H9 (cell line): ENCODE measurements at regions not wholly inside any gene's neighbourhood (a gene's known extent, or its start where the extent isn't known, plus 50 kb on each side); places are given as distances from the start of the nearest gene placed in this dataset.

Experiments used
- DNase-seq: peaks from one replicate; pipeline ENCODE4 v3.0.0-alpha.2; 2017
- H2AFZ ChIP-seq: one replicate; pipeline ENCODE4 v1.6.1; 2013; ENCODE audit warnings: mild to moderate bottlenecking, low read length, control low read depth, moderate library complexity
- H2AK5ac ChIP-seq: 2 replicates; pipeline ENCODE4 v1.6.1; 2013; ENCODE audit warnings: low read length, control low read depth, mixed read lengths; ENCODE audit not compliant: insufficient read length
- H2BK120ac ChIP-seq: one replicate; pipeline ENCODE4 v1.6.1; 2013; ENCODE audit warnings: low read depth, mild to moderate bottlenecking, low read length, control low read depth, inconsistent platforms; ENCODE audit not compliant: poor library complexity, severe bottlenecking
- H2BK12ac ChIP-seq: 2 replicates; pipeline ENCODE4 v1.6.1; 2013; ENCODE audit warnings: low read length, control low read depth, mixed read lengths, low read depth; ENCODE audit not compliant: insufficient read length
- H2BK15ac ChIP-seq: 2 replicates; pipeline ENCODE4 v1.6.1; 2013; ENCODE audit warnings: low read depth, low read length, control low read depth
- H2BK20ac ChIP-seq: one replicate; pipeline ENCODE4 v1.6.1; 2013; ENCODE audit warnings: low read depth, mild to moderate bottlenecking, low read length, control low read depth, inconsistent platforms; ENCODE audit not compliant: poor library complexity, severe bottlenecking
- H2BK5ac ChIP-seq: 2 replicates; pipeline ENCODE4 v1.6.1; 2013; ENCODE audit warnings: low read length, control low read depth, mixed read lengths; ENCODE audit not compliant: insufficient read length
- H3K14ac ChIP-seq: 2 replicates; pipeline ENCODE4 v1.6.1; 2013; ENCODE audit warnings: low read length, control low read depth; ENCODE audit not compliant: insufficient read depth
- H3K18ac ChIP-seq: 2 replicates; pipeline ENCODE4 v1.6.1; 2013; ENCODE audit warnings: low read depth, mild to moderate bottlenecking, mixed read lengths, low read length, control low read depth; ENCODE audit not compliant: insufficient read length
- H3K23ac ChIP-seq: 2 replicates; pipeline ENCODE4 v1.6.1; 2013; ENCODE audit warnings: low read length, control low read depth, mixed read lengths, low read depth; ENCODE audit not compliant: insufficient read length
- H3K23me2 ChIP-seq: 2 replicates; pipeline ENCODE4 v1.6.1; 2013; ENCODE audit warnings: low read depth, mild to moderate bottlenecking, mixed read lengths, low read length, control low read depth; ENCODE audit not compliant: insufficient read length, poor library complexity, severe bottlenecking
- H3K27ac ChIP-seq: 2 replicates; pipeline ENCODE4 v1.5.1; 2013; ENCODE audit warnings: low read length, control low read depth, mixed read lengths, low read depth; ENCODE audit not compliant: insufficient read length
- H3K27me3 ChIP-seq: 2 replicates; pipeline ENCODE4 v1.6.1; 2013; ENCODE audit warnings: low read length, control low read depth, inconsistent platforms; ENCODE audit not compliant: insufficient read depth
- H3K4ac ChIP-seq: 2 replicates; pipeline ENCODE4 v1.6.1; 2013; ENCODE audit warnings: low read depth, mild to moderate bottlenecking, control low read depth, inconsistent platforms, low read length, moderate library complexity
- H3K4me1 ChIP-seq: 2 replicates; pipeline ENCODE4 v1.6.1; 2013; ENCODE audit warnings: low read length, control low read depth, inconsistent platforms; ENCODE audit not compliant: insufficient read depth
- H3K4me2 ChIP-seq: 2 replicates; pipeline ENCODE4 v1.6.1; 2013; ENCODE audit warnings: low read length, control low read depth, mixed read lengths; ENCODE audit not compliant: insufficient read length, insufficient read depth
- H3K56ac ChIP-seq: 2 replicates; pipeline ENCODE4 v1.6.1; 2013; ENCODE audit warnings: low read depth, mild to moderate bottlenecking, mixed read lengths, low read length, control low read depth; ENCODE audit not compliant: insufficient read length
- H3K79me1 ChIP-seq: 2 replicates; pipeline ENCODE4 v1.6.1; 2013; ENCODE audit warnings: low read depth, mild to moderate bottlenecking, moderate library complexity, low read length, control low read depth, inconsistent platforms; ENCODE audit not compliant: insufficient read depth, poor library complexity, severe bottlenecking
- H3K79me2 ChIP-seq: 2 replicates; pipeline ENCODE4 v1.6.1; 2013; ENCODE audit warnings: low read length, control low read depth, inconsistent platforms; ENCODE audit not compliant: insufficient read depth
- H3K9ac ChIP-seq: 2 replicates; pipeline ENCODE4 v1.6.1; 2013; ENCODE audit warnings: low read length, control low read depth, mixed read lengths; ENCODE audit not compliant: insufficient read length; ENCODE audit errors: extremely low read depth
- H3K9me3 ChIP-seq: one replicate; pipeline ENCODE4 v1.6.1; 2013; ENCODE audit warnings: low read depth, low read length, inconsistent platforms; ENCODE audit not compliant: control insufficient read depth
- H3T11ph ChIP-seq: one replicate; pipeline ENCODE4 v1.6.1; 2013; ENCODE audit warnings: mild to moderate bottlenecking, low read length, control low read depth, inconsistent platforms
- H4K20me1 ChIP-seq: one replicate; pipeline ENCODE4 v1.6.1; 2013; ENCODE audit not compliant: control insufficient read depth, insufficient read length, insufficient read depth
- H4K5ac ChIP-seq: 2 replicates; pipeline ENCODE4 v1.6.1; 2013; ENCODE audit warnings: low read depth, mild to moderate bottlenecking, mixed read lengths, low read length, control low read depth; ENCODE audit not compliant: insufficient read length
- H4K8ac ChIP-seq: replicated peaks from 2 replicates; pipeline ENCODE4 v1.6.1; 2013; ENCODE audit warnings: low read length, control low read depth, mixed read lengths, low read depth; ENCODE audit not compliant: insufficient read length
- H4K91ac ChIP-seq: 2 replicates; pipeline ENCODE4 v1.6.1; 2013; ENCODE audit warnings: low read depth, mild to moderate bottlenecking, moderate library complexity, mixed read lengths, low read length, control low read depth; ENCODE audit not compliant: insufficient read length
- H3K27ac Mint-ChIP-seq, 3 experiments: 2 replicates in 2 of 3; 3 replicates in 1 of 3; pipeline ENCODE4 v1.8.0; 2020 to 2021; ENCODE audit warnings: mixed read lengths in 3 of 3, mild to moderate bottlenecking in 1 of 3, moderate library complexity in 1 of 3
- H3K27me3 Mint-ChIP-seq: 2 replicates; pipeline ENCODE4 v1.8.0; 2021; ENCODE audit warnings: low read depth, mild to moderate bottlenecking, moderate library complexity, mixed read lengths
- H3K36me3 Mint-ChIP-seq, 3 experiments: 2 replicates in 2 of 3; 3 replicates in 1 of 3; pipeline ENCODE4 v1.8.0; 2020 to 2021; ENCODE audit warnings: low read depth in 3 of 3, mixed read lengths in 3 of 3; ENCODE audit not compliant: insufficient read depth in 1 of 3
- H3K4me1 Mint-ChIP-seq, 2 experiments: 2 replicates each; pipeline ENCODE4 v1.8.0; 2020; ENCODE audit warnings: mixed read lengths in 2 of 2
- H3K4me3 Mint-ChIP-seq, 2 experiments: 2 replicates in 1 of 2; 3 replicates in 1 of 2; pipeline ENCODE4 v1.8.0; 2020 to 2021; ENCODE audit warnings: mild to moderate bottlenecking in 2 of 2, mixed read lengths in 2 of 2, moderate library complexity in 1 of 2
- H3K9me3 Mint-ChIP-seq, 2 experiments: 2 replicates in 1 of 2; 3 replicates in 1 of 2; pipeline ENCODE4 v1.8.0; 2020; ENCODE audit warnings: mild to moderate bottlenecking in 2 of 2, mixed read lengths in 2 of 2, moderate library complexity in 1 of 2
- CTCF ChIP-seq: fragments of 200-600 bp; sonication (generic); conservative IDR thresholded peaks from 3 replicates; pipeline ENCODE4 v1.8.0; 2021; ENCODE audit warnings: antibody characterized with exemption, mild to moderate bottlenecking
- WGBS: extraction: QIAGEN DNeasy Blood & Tissue Kit; methylation state at CpG from one replicate; pipeline ENCODE4 v1.1.7; 2013; ENCODE audit warnings: missing lambda C conversion rate, low lambda C conversion rate, mixed read lengths; ENCODE audit not compliant: insufficient read length; ENCODE audit errors: extremely low coverage; 5-methylcytosine and 5-hydroxymethylcytosine counted together

GRCh38 chr4:138595171-138595570, 353.0 kb upstream of the SLC7A11 start:
- Histone ChIP-seq H3T11ph (no peak overlapping the region), H2AFZ (no peak overlapping the region), H2BK12ac (no peak overlapping the region), H3K14ac (no peak overlapping the region), H3K79me2 (no peaks in the 10 kb centered on the region), H3K4me2 (no peak overlapping the region), H2AK5ac (no peak overlapping the region), H3K23me2 (no peaks in the 10 kb centered on the region), H3K23ac (no peak overlapping the region), H3K79me1 (no peaks in the 10 kb centered on the region), H2BK5ac (no peak overlapping the region), H3K27me3 (no peaks in the 10 kb centered on the region), H3K4me1 (no peaks in the 10 kb centered on the region), H3K27ac (no peak overlapping the region), H3K9ac (no peak overlapping the region), H2BK15ac (no peak overlapping the region), H4K91ac (no peak overlapping the region), H3K9me3 (no peaks in the 10 kb centered on the region), H4K5ac (no peak overlapping the region), H3K4ac (no peak overlapping the region), H2BK120ac (no peak overlapping the region), H4K8ac (no peak overlapping the region), H4K20me1 (no peaks in the 10 kb centered on the region), H3K18ac (no peak overlapping the region), H3K56ac (no peak overlapping the region), H2BK20ac (no peak overlapping the region)
- Mint-ChIP-seq H3K36me3 (no peaks in the 10 kb centered on the region), H3K9me3 (peaks cover 0 to 2% of the 10 kb centered on the region in 2 experiments; a peak in 1 of 5 replicates), H3K27me3 (no peaks in the 10 kb centered on the region), H3K27ac (no peak overlapping the region), H3K4me1 (peaks cover 3% of the 10 kb centered on the region in 2 experiments; a peak in 2 of 4 replicates), H3K4me3 (no peak overlapping the region)
- DNase-seq, result no peak
- TF ChIP-seq CTCF, result no peak
- WGBS, result no CpG with 5 or more reads among the region's 2 CpGs
